ENCODE measurements at regions not wholly inside any gene's neighbourhood (a gene's known extent, or its start where the extent isn't known, plus 50 kb on each side); places are given as distances from the start of the nearest gene placed in this dataset.

DNA sequence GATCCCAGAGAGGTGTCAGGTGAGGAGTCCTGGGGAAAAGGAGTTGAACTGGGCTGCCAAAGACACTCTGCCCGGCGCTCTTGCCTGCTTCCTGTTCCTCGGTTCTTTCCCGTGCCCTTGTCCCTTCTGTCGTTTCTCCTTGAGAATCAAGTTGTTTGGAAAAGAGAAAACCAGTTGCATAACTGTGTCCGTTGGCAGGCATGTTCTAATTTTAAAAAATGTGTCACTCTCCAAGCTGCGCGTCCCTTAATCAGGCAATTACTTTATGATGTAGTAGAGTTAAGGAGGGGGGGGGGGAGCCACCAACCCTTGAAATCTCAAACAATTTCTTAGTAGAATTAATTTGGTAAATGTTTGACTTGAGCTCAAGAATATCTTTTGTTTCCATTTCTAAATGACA lies 105.9 kb upstream of the IGSF21 start:
- TF ChIP-seq, protein P1, sequence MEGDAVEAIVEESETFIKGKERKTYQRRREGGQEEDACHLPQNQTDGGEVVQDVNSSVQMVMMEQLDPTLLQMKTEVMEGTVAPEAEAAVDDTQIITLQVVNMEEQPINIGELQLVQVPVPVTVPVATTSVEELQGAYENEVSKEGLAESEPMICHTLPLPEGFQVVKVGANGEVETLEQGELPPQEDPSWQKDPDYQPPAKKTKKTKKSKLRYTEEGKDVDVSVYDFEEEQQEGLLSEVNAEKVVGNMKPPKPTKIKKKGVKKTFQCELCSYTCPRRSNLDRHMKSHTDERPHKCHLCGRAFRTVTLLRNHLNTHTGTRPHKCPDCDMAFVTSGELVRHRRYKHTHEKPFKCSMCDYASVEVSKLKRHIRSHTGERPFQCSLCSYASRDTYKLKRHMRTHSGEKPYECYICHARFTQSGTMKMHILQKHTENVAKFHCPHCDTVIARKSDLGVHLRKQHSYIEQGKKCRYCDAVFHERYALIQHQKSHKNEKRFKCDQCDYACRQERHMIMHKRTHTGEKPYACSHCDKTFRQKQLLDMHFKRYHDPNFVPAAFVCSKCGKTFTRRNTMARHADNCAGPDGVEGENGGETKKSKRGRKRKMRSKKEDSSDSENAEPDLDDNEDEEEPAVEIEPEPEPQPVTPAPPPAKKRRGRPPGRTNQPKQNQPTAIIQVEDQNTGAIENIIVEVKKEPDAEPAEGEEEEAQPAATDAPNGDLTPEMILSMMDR (IDR thresholded peaks at IDR 0.05; ENCODE audit: low read depth, low read length), result no peak
- in situ Hi-C loops (cut with HindIII; ENCODE audit: low sequenced_read_pairs), result no loop called here
- DNase-seq (ENCODE audit: low read depth, low spot score), result no peak
- H3K4me3 ChIP-seq (ENCODE audit: low read depth, low read length), result no peak overlapping the region

DNA sequence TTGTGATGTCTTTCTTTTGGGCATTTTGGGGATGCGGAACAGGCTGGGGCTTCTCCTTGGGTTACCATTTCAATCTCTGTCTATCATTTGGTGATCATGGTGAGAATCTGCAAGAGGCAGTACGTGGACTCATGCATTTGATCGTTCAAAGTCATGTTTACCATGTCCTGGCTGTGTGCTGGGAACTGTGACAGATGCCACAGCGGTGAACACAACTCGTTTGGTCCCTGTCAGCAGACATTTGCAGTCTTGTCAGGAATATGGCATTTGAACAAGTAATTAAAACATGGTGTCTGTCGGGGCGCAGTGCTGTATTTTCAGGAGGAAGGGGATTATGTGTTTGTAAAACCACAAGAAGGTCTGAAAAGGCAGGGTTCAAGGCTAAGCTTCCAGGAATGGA lies 103.3 kb upstream of the IGSF21 start:
- TF ChIP-seq, protein P1 (IDR thresholded peaks at IDR 0.05; ENCODE audit: low read depth, low read length), result no peak
- no peak for DNase-seq (ENCODE audit: low read depth, low spot score)
- in situ Hi-C loops (cut with HindIII; ENCODE audit: low sequenced_read_pairs), result no loop called here
- H3K4me3 ChIP-seq (ENCODE audit: low read depth, low read length), result no peak overlapping the region

DNA sequence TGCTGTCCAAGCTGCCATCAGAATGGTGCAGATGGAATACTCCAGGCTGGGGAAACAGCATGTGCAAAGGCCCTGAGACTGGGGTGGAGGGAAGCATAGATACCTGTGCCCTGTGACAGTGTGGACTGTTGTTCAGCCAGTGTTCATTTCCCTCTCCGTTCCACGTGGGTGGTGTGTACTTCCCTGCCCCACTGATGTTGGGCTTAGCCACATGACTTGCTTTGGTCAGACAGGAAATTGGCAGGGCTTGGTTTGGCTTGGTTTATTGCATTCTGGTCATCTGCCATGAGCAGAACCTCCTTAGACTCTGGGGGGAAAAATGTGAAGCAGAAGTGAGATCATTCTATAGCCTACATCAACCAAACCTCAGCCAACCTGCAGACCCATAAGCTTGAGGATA lies 102.4 kb upstream of the IGSF21 start:
- H3K4me3 ChIP-seq (ENCODE audit: low read depth, low read length), result no peak overlapping the region
- in situ Hi-C loops (cut with HindIII; ENCODE audit: low sequenced_read_pairs), result no loop called here

DNA sequence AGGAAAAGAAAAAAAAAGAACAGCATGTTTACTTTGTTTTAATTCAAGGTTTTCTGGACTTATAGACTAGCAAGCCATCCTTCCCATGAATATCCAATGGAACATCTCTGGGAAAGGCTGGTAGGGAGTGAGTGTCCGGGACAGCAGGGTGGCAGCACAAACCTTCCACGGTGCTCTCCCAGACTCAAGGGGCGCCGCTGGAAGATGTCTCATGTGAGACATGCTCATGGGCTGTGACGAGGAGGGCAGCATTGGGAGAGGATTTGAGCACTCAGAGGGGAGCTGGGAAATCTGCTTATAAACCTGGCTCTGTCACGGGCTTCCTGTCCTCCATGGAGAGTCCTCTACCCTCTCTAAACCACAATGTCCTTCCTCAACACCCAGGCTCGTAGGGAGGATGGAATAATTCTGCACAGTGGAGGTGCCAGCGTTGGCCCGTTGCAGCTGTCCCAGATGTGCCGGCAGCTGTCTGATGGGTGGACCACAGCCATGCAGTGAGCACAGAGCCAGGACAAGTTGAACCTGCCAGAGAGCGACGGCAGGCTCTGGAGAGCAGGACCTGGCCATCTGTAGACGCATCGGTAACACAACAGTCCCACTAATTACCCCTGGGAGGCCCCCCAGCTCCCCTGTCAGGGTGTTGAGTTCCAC lies 100.1 kb upstream of the IGSF21 start:
- TF ChIP-seq, protein P1 (IDR thresholded peaks at IDR 0.05; ENCODE audit: low read depth, low read length), result no peak
- DNase-seq (ENCODE audit: low read depth, low spot score), result no peak
- in situ Hi-C loops (cut with HindIII; ENCODE audit: low sequenced_read_pairs), result no loop called here
- H3K4me3 ChIP-seq (ENCODE audit: low read depth, low read length), result no peak overlapping the region

More for the DNA sequence above, 102.4 kb upstream of the IGSF21 start:
- no peak for DNase-seq (ENCODE audit: low read depth, low spot score)
- TF ChIP-seq, protein P1 (IDR thresholded peaks at IDR 0.05; ENCODE audit: low read depth, low read length), result no peak

DNA sequence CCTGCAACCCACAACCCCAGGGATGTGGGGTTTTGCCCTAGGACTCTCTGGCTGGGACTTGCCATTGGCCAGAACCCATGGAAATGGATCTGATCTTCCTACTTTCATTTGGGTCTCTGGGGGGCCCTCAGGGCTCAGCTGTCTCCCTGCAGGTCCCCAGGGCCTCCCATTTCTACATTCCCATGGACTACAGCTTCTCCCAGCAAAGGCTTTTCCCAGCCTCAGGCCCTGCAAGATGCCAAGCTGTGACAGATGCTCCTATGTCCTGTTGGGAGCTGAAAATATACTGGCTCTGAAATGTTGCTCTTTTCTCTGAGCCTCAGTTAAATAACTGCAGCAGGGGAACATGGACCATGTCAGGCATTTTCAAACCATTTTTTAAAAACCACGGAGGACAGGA lies 99.5 kb upstream of the IGSF21 start:
- in situ Hi-C loops (cut with HindIII; ENCODE audit: low sequenced_read_pairs), result no loop called here
- TF ChIP-seq, protein P1 (IDR thresholded peaks at IDR 0.05; ENCODE audit: low read depth, low read length), result no peak
- no peak for DNase-seq (ENCODE audit: low read depth, low spot score)
- H3K4me3 ChIP-seq (ENCODE audit: low read depth, low read length), result no peak overlapping the region

DNA sequence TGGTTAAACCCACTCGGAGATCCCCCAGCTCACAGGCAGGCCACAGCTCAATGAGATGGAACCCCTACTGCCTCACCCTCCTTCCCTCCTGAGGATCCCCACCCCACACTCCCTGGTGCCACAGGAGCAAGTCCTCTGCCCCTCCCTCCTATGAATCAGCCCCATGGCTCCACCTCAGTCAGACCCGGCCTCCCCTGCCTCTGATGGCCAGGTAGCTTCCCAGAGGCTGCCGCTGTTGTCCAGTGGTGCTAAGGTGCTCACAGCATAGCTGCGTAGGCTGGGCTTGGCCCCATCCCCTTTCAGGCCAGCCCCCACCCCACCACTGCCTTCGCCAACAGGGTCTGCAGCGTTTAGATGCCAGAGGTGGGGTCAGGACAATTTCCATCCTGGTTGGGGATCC lies 98.5 kb upstream of the IGSF21 start:
- in situ Hi-C loops (cut with HindIII; ENCODE audit: low sequenced_read_pairs), result no loop called here
- no peak for DNase-seq (ENCODE audit: low read depth, low spot score)
- TF ChIP-seq, protein P1 (IDR thresholded peaks at IDR 0.05; ENCODE audit: low read depth, low read length), result no peak
- H3K4me3 ChIP-seq (ENCODE audit: low read depth, low read length), result no peak overlapping the region

All from astrocyte of the spinal cord (primary cell).